NCI-H82 treated with DMSO at 0.1 percent for 48 hours (cell line): ENCODE measurements at regions not wholly inside any gene's neighbourhood (a gene's known extent, or its start where the extent isn't known, plus 50 kb on each side); places are given as distances from the start of the nearest gene placed in this dataset.
A peak's percentile ranks its signal among the peaks of the same experiment; 100 is the strongest.
"Not testable (repeated sequence)": the region's sequence is repeated elsewhere in the genome, so short reads cannot be mapped to it uniquely, and the experiment has no call there.

Experiments used
- DNase-seq: peaks from one replicate; lab custom pipeline; 2025; ENCODE audit not compliant: unreplicated experiment; lab: John Stamatoyannopoulos, UW

GRCh38 chr5:25238720-25239119 lies 593.9 kb upstream of the CDH10 start:
- DNase-seq, result not testable (repeated sequence)

- DNase-seq, result no peak
Measured at GRCh38 chr5:25224316-25224982, 579.7 kb upstream of the CDH10 start.

GRCh38 chr5:25199902-25200301 lies 555.1 kb upstream of the CDH10 start:
- DNase-seq, result not testable (repeated sequence)

GRCh38 chr5:25190521-25191000 lies 545.8 kb upstream of the CDH10 start:
- no peak for DNase-seq

GRCh38 chr5:25181249-25181648 lies 536.5 kb upstream of the CDH10 start:
- DNase-seq, result peak; percentile 25

GRCh38 chr5:25162616-25163015 lies 517.8 kb upstream of the CDH10 start:
- DNase-seq, result not testable (repeated sequence)

GRCh38 chr5:25160891-25161290 lies 516.1 kb upstream of the CDH10 start:
- DNase-seq, result no peak

- no peak for DNase-seq
Measured at GRCh38 chr5:25150819-25151218, 506.0 kb upstream of the CDH10 start.

- DNase-seq, result no peak
Measured at GRCh38 chr5:25128606-25129005, 483.8 kb upstream of the CDH10 start.

- DNase-seq, result no peak
Measured at GRCh38 chr5:25119650-25120049, 474.9 kb upstream of the CDH10 start.

GRCh38 chr5:25107853-25108252 lies 463.1 kb upstream of the CDH10 start:
- peak; percentile 4 for DNase-seq

- DNase-seq, result no peak
Measured at GRCh38 chr5:25099538-25099937, 454.8 kb upstream of the CDH10 start.

- no peak for DNase-seq
Measured at GRCh38 chr5:25095261-25095660, 450.5 kb upstream of the CDH10 start.

GRCh38 chr5:25094219-25094618 lies 449.4 kb upstream of the CDH10 start:
- no peak for DNase-seq

GRCh38 chr5:25091921-25092320 lies 447.1 kb upstream of the CDH10 start:
- no peak for DNase-seq

GRCh38 chr5:25090854-25091253 lies 446.1 kb upstream of the CDH10 start:
- DNase-seq, result no peak

- no peak for DNase-seq
Measured at GRCh38 chr5:25090275-25090674, 445.5 kb upstream of the CDH10 start.

GRCh38 chr5:25088689-25089088 lies 443.9 kb upstream of the CDH10 start:
- DNase-seq, result not testable (repeated sequence)

- not testable (repeated sequence) for DNase-seq
Measured at GRCh38 chr5:25083261-25083660, 438.5 kb upstream of the CDH10 start.

GRCh38 chr5:25066239-25066638 lies 421.5 kb upstream of the CDH10 start:
- DNase-seq, result no peak

GRCh38 chr5:25064306-25064705 lies 419.5 kb upstream of the CDH10 start:
- DNase-seq, result no peak

GRCh38 chr5:25060575-25060974 lies 415.8 kb upstream of the CDH10 start:
- DNase-seq, result no peak

GRCh38 chr5:25056836-25057235 lies 412.1 kb upstream of the CDH10 start:
- DNase-seq, result no peak
